ENCODE measurements at regions not wholly inside any gene's neighbourhood (a gene's known extent, or its start where the extent isn't known, plus 50 kb on each side); places are given as distances from the start of the nearest gene placed in this dataset.

GRCh38 chr2:188884517-188884916 is 89.7 kb upstream of the COL3A1 start:
- intact Hi-C loops (cut with DNase I): no loop called here
- DNase-seq: no peak
- ATAC-seq (ENCODE audit: poor library complexity): no peak

- DNase-seq (no peak), ATAC-seq (ENCODE audit: poor library complexity) (no peak)
- intact Hi-C loops (cut with DNase I): no loop called here
Observed at GRCh38 chr2:188889187-188889586, 85.0 kb upstream of the COL3A1 start.

- no peak for DNase-seq
- intact Hi-C loops (cut with DNase I): no loop called here
- ATAC-seq (ENCODE audit: poor library complexity): no peak
Observed at GRCh38 chr2:188890755-188891154, 83.4 kb upstream of the COL3A1 start.

- intact Hi-C loops (cut with DNase I): no loop called here
- ATAC-seq (ENCODE audit: poor library complexity) (no peak), DNase-seq (no peak)
Observed at GRCh38 chr2:188892636-188893035, 81.5 kb upstream of the COL3A1 start.

GRCh38 chr2:188893972-188894371 is 80.2 kb upstream of the COL3A1 start:
- intact Hi-C loops (cut with DNase I): no loop called here
- no peak for ATAC-seq (ENCODE audit: poor library complexity)
- DNase-seq: no peak

GRCh38 chr2:188894979-188895378 is 79.2 kb upstream of the COL3A1 start:
- intact Hi-C loops (cut with DNase I): no loop called here
- DNase-seq: no peak

GRCh38 chr2:188897096-188897495 is 77.1 kb upstream of the COL3A1 start:
- no peak for DNase-seq
- peak; percentile 85 for ATAC-seq (ENCODE audit: poor library complexity)
- intact Hi-C loops (cut with DNase I): no loop called here

More at GRCh38 chr2:188894979-188895378, 79.2 kb upstream of the COL3A1 start:
- no peak for ATAC-seq (ENCODE audit: poor library complexity)

GRCh38 chr2:188898261-188898660 is 75.9 kb upstream of the COL3A1 start:
- intact Hi-C loops (cut with DNase I): no loop called here
- ATAC-seq (ENCODE audit: poor library complexity) (no peak), DNase-seq (no peak)

GRCh38 chr2:188902901-188903491 is 71.2 kb upstream of the COL3A1 start:
- intact Hi-C loops (cut with DNase I): no loop called here
- ATAC-seq (ENCODE audit: poor library complexity) (no peak), DNase-seq (no peak)

- ATAC-seq (ENCODE audit: poor library complexity) (no peak), DNase-seq (no peak)
- intact Hi-C loops (cut with DNase I): no loop called here
Observed at GRCh38 chr2:188903740-188904139, 70.4 kb upstream of the COL3A1 start.

GRCh38 chr2:188909036-188909435 is 65.1 kb upstream of the COL3A1 start:
- ATAC-seq (ENCODE audit: poor library complexity) (no peak), DNase-seq (no peak)
- intact Hi-C loops (cut with DNase I): no loop called here

GRCh38 chr2:188916736-188917135 is 57.4 kb upstream of the COL3A1 start:
- intact Hi-C loops (cut with DNase I): no loop called here
- no peak for ATAC-seq (ENCODE audit: poor library complexity)
- no peak for DNase-seq

- ATAC-seq (ENCODE audit: poor library complexity) (no peak), DNase-seq (no peak)
- intact Hi-C loops (cut with DNase I): no loop called here
Observed at GRCh38 chr2:188917632-188918031, 56.5 kb upstream of the COL3A1 start.

GRCh38 chr2:188919824-188920223 is 54.3 kb upstream of the COL3A1 start:
- no peak for ATAC-seq (ENCODE audit: poor library complexity)
- no peak for DNase-seq
- intact Hi-C loops (cut with DNase I): no loop called here

GRCh38 chr2:188922191-188922590 is 52.0 kb upstream of the COL3A1 start:
- no peak for ATAC-seq (ENCODE audit: poor library complexity)

More at GRCh38 chr2:188922191-188922590, 52.0 kb upstream of the COL3A1 start:
- no peak for DNase-seq
- intact Hi-C loops (cut with DNase I): no loop called here

All from Right ventricle myocardium superior (tissue), 1 donor.